Osteoblast (primary cell): ENCODE measurements at regions not wholly inside any gene's neighbourhood (a gene's known extent, or its start where the extent isn't known, plus 50 kb on each side); places are given as distances from the start of the nearest gene placed in this dataset.

Experiments used
- DNase-seq: peaks from one replicate; pipeline ENCODE4 v3.0.0; 2011; ENCODE audit warnings: low spot score, mixed read lengths; ENCODE audit not compliant: insufficient read length; ENCODE audit errors: missing footprints
- H2AFZ ChIP-seq: 2 replicates; pipeline ENCODE4 v1.6.0; 2011; ENCODE audit warnings: mild to moderate bottlenecking, low read length
- H3K27ac ChIP-seq: 2 replicates; pipeline ENCODE4 v1.5.1; 2011; ENCODE audit warnings: mild to moderate bottlenecking, low read depth, low read length, moderate library complexity
- H3K27me3 ChIP-seq: 2 replicates; pipeline ENCODE4 v1.6.0; 2012; ENCODE audit warnings: mild to moderate bottlenecking, control low read depth, inconsistent platforms, low read length, moderate library complexity; ENCODE audit not compliant: insufficient read depth
- H3K36me3 ChIP-seq: 2 replicates; pipeline ENCODE4 v1.5.1; 2011; ENCODE audit warnings: mild to moderate bottlenecking, low read length, control low read depth, moderate library complexity; ENCODE audit not compliant: insufficient read depth
- H3K4me1 ChIP-seq: 2 replicates; pipeline ENCODE4 v1.5.1; 2011; ENCODE audit warnings: mild to moderate bottlenecking, low read length, control low read depth, moderate library complexity; ENCODE audit not compliant: insufficient read depth
- H3K4me2 ChIP-seq: 2 replicates; pipeline ENCODE4 v1.6.0; 2011; ENCODE audit warnings: mild to moderate bottlenecking, low read length; ENCODE audit not compliant: insufficient read depth
- H3K4me3 ChIP-seq: fragments of 200-600 bp; sonication (generic); 3 replicates; pipeline ENCODE4 v1.5.1; 2012; ENCODE audit warnings: mild to moderate bottlenecking, low read length, inconsistent platforms; ENCODE audit not compliant: insufficient read depth
- H3K79me2 ChIP-seq: 2 replicates; pipeline ENCODE4 v1.6.0; 2012; ENCODE audit warnings: mild to moderate bottlenecking, low read length, control low read depth, inconsistent platforms; ENCODE audit not compliant: insufficient read depth
- H3K9me3 ChIP-seq: 2 replicates; pipeline ENCODE4 v1.5.1; 2011; ENCODE audit warnings: low read depth, low read length, control low read depth
- H4K20me1 ChIP-seq: 2 replicates; pipeline ENCODE4 v1.6.0; 2012; ENCODE audit warnings: mild to moderate bottlenecking, low read length, control low read depth; ENCODE audit not compliant: insufficient read depth
- CTCF ChIP-seq: IDR thresholded peaks from 2 replicates; pipeline ENCODE4 v1.5.1; 2011; ENCODE audit warnings: mild to moderate bottlenecking, low read depth, low read length, moderate library complexity; ENCODE audit errors: extremely low read depth

GRCh38 chrX:47316276-47317025 is 53.9 kb upstream of the ZNF157 start:
- H3K4me2 ChIP-seq = peak overlapping the region; percentile 71
- H4K20me1 ChIP-seq = no peaks in the 10 kb centered on the region
- DNase-seq = peak; percentile 66
- peaks cover 2% of the 10 kb centered on the region for H3K27me3 ChIP-seq
- H3K4me1 ChIP-seq = no peaks in the 10 kb centered on the region
- peak overlapping the region; percentile 51 for H2AFZ ChIP-seq
- H3K9me3 ChIP-seq = no peaks in the 10 kb centered on the region
- no peaks in the 10 kb centered on the region for H3K79me2 ChIP-seq
- H3K36me3 ChIP-seq = no peaks in the 10 kb centered on the region
- no peak for TF ChIP-seq CTCF
- no peak overlapping the region for H3K27ac ChIP-seq
- peak overlapping the region; percentile 52 for H3K4me3 ChIP-seq
